ENCODE measurements at regions not wholly inside any gene's neighbourhood (a gene's known extent, or its start where the extent isn't known, plus 50 kb on each side); places are given as distances from the start of the nearest gene placed in this dataset.
A peak's percentile ranks its signal among the peaks of the same experiment; 100 is the strongest.

DNA sequence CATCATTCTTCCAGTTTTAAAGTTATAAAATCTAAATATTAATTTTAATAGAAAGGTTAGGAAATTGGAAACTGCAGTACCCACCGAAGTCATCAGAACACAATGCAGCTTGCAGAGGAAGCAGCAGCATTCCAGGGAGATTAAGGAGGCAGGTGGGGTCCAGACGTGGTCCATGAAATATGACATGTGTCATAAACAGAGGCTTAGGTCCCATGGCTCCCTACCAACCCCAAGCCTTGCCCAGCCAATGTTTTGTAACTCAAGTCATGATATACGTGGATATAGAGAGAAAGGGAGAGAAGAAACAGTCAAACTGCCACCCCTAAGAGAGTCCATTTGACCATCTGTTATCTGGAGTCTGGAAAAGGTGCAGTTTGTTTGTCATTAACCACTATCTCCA lies 670.0 kb downstream of the TOX3 start:
- H3K9me3 ChIP-seq (ENCODE audit: control insufficient read depth in 1 of 2, low read length in 2 of 2): no peaks in the 10 kb centered on the region
- no peak overlapping the region for H3K27ac ChIP-seq (ENCODE audit: low read depth, low read length)
- H3K27me3 Mint-ChIP-seq: no peaks in the 10 kb centered on the region
- H3K27ac Mint-ChIP-seq: no peak overlapping the region
- no peak overlapping the region for H3K4me3 ChIP-seq (ENCODE audit: low read length in 2 of 2)
- H3K4me3 Mint-ChIP-seq: no peak overlapping the region
- peaks cover 0 to 14% (median 5%) of the 10 kb centered on the region in 8 donors for H3K9me3 Mint-ChIP-seq
- H3K36me3 Mint-ChIP-seq: no peaks in the 10 kb centered on the region
- POLR2A ChIA-PET (ENCODE audit: partially characterized antibody): no interaction called here
- H3K27me3 ChIP-seq (ENCODE audit: insufficient read depth, low read length): no peaks in the 10 kb centered on the region
- H3K4me1 Mint-ChIP-seq: no peaks in the 10 kb centered on the region
- CTCF ChIA-PET (ENCODE audit: partially characterized antibody): no interaction called here
- no peaks in the 10 kb centered on the region for H3K36me3 ChIP-seq (ENCODE audit: insufficient read depth, low read length)
- DNase-seq: no peak
- intact Hi-C loops (cut with micrococcal nuclease): no loop called here
- H3K4me1 ChIP-seq (ENCODE audit: insufficient read depth, low read length): no peaks in the 10 kb centered on the region

DNA sequence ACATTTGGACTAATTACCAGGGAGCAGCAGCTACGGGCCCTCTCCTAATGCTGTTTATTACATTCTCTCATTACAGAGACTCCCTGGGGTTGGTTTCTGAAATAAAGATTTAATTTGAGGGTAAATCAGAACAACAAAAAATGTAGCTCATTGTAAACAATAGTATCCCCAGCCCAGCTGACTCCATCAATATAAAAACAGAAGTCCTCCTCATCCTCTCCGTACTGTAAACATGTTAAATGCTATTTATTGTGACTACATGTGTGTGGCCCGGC lies 670.4 kb downstream of the TOX3 start:
- H3K27ac Mint-ChIP-seq: no peak overlapping the region
- intact Hi-C loops (cut with micrococcal nuclease): no loop called here
- Histone ChIP-seq H3K9me3 (ENCODE audit: control insufficient read depth in 1 of 2, low read length in 2 of 2) (no peaks in the 10 kb centered on the region), H3K27ac (ENCODE audit: low read depth, low read length) (no peak overlapping the region), H3K4me3 (ENCODE audit: low read length in 2 of 2) (no peak overlapping the region), H3K36me3 (ENCODE audit: insufficient read depth, low read length) (no peaks in the 10 kb centered on the region), H3K27me3 (ENCODE audit: insufficient read depth, low read length) (no peaks in the 10 kb centered on the region), H3K4me1 (ENCODE audit: insufficient read depth, low read length) (no peaks in the 10 kb centered on the region)
- no peak for DNase-seq
- peaks cover 0 to 15% (median 5%) of the 10 kb centered on the region in 8 donors for H3K9me3 Mint-ChIP-seq
- H3K4me1 Mint-ChIP-seq: no peaks in the 10 kb centered on the region
- POLR2A ChIA-PET (ENCODE audit: partially characterized antibody): no interaction called here
- no peaks in the 10 kb centered on the region for H3K27me3 Mint-ChIP-seq
- H3K4me3 Mint-ChIP-seq: no peak overlapping the region
- CTCF ChIA-PET (ENCODE audit: partially characterized antibody): no interaction called here
- no peaks in the 10 kb centered on the region for H3K36me3 Mint-ChIP-seq

DNA sequence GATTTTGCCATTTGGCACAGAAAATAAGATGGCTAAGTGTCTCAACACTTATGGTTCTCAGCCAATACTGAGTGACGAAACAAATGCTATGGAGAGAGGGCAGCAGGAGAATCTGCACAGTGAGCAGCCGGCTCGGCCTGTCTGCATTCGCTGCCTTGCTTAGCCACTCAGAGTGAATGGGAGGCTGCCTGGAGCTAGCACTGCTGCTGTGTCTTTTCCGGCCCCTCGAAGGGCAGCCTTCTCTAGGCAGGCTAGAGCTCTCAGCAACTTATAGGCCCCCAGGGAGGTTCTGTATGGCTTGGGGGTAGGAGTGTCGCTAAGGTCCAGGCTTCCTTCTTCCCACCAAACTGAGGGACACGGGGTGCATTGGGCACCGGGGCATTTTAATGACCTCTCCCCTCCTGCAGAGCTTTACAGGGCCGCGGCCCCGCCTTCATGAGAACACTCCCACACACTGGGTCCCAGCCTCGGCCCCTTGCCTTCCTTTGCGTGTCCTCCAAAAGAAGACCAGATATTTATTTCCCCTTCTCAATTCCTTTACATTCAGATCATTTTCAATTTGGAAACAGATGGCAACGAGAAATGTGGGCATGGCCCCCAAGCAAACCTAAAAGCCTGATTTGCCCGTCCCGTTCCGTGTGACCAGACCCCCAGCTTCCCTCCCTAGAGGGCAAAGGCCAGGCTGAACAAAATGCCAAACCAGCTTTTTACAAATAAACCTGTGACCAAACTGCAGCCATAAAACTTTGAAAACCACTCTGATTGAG lies 670.9 kb downstream of the TOX3 start:
- H3K4me1 ChIP-seq (ENCODE audit: insufficient read depth, low read length): no peaks in the 10 kb centered on the region
- H3K9me3 ChIP-seq (ENCODE audit: control insufficient read depth in 1 of 2, low read length in 2 of 2): no peaks in the 10 kb centered on the region
- no peak overlapping the region for H3K4me3 Mint-ChIP-seq
- no peaks in the 10 kb centered on the region for H3K27me3 ChIP-seq (ENCODE audit: insufficient read depth, low read length)
- H3K27me3 Mint-ChIP-seq: no peaks in the 10 kb centered on the region
- H3K36me3 ChIP-seq (ENCODE audit: insufficient read depth, low read length): no peaks in the 10 kb centered on the region
- intact Hi-C loops (cut with micrococcal nuclease): no loop called here
- H3K27ac ChIP-seq (ENCODE audit: low read depth, low read length): no peak overlapping the region
- H3K27ac Mint-ChIP-seq: peak overlapping the region in 1 of 7 donors; percentile 3
- POLR2A ChIA-PET (ENCODE audit: partially characterized antibody): no interaction called here
- peaks cover 0 to 20% (median 5%) of the 10 kb centered on the region in 8 donors for H3K9me3 Mint-ChIP-seq
- no peaks in the 10 kb centered on the region for H3K4me1 Mint-ChIP-seq
- no peak overlapping the region for H3K4me3 ChIP-seq (ENCODE audit: low read length in 2 of 2)
- no peaks in the 10 kb centered on the region for H3K36me3 Mint-ChIP-seq
- CTCF ChIA-PET (ENCODE audit: partially characterized antibody): no interaction called here
- no peak for DNase-seq

GRCh38 chr16:51872524-51872923 lies 674.4 kb downstream of the TOX3 start:
- Histone ChIP-seq H3K27me3 (ENCODE audit: insufficient read depth, low read length) (no peaks in the 10 kb centered on the region), H3K27ac (ENCODE audit: low read depth, low read length) (no peak overlapping the region), H3K4me1 (ENCODE audit: insufficient read depth, low read length) (no peaks in the 10 kb centered on the region), H3K9me3 (ENCODE audit: control insufficient read depth in 1 of 2, low read length in 2 of 2) (no peaks in the 10 kb centered on the region), H3K4me3 (ENCODE audit: low read length in 2 of 2) (no peak overlapping the region), H3K36me3 (ENCODE audit: insufficient read depth, low read length) (no peaks in the 10 kb centered on the region)
- H3K4me3 Mint-ChIP-seq: no peak overlapping the region
- no peak overlapping the region for H3K27ac Mint-ChIP-seq
- H3K27me3 Mint-ChIP-seq: no peaks in the 10 kb centered on the region
- no peak for DNase-seq
- ChIA-PET POLR2A (ENCODE audit: partially characterized antibody) (no interaction called here), CTCF (ENCODE audit: partially characterized antibody) (interaction anchor here (1.4 kb wide), 1 partner anchor 8 kb away, joined by 3 read pairs; no protein-coding TSS in a partner anchor)
- no peaks in the 10 kb centered on the region for H3K4me1 Mint-ChIP-seq
- H3K9me3 Mint-ChIP-seq: peaks cover 0 to 24% (median 5%) of the 10 kb centered on the region in 8 donors
- H3K36me3 Mint-ChIP-seq: no peaks in the 10 kb centered on the region
- intact Hi-C loops (cut with micrococcal nuclease): no loop called here

DNA sequence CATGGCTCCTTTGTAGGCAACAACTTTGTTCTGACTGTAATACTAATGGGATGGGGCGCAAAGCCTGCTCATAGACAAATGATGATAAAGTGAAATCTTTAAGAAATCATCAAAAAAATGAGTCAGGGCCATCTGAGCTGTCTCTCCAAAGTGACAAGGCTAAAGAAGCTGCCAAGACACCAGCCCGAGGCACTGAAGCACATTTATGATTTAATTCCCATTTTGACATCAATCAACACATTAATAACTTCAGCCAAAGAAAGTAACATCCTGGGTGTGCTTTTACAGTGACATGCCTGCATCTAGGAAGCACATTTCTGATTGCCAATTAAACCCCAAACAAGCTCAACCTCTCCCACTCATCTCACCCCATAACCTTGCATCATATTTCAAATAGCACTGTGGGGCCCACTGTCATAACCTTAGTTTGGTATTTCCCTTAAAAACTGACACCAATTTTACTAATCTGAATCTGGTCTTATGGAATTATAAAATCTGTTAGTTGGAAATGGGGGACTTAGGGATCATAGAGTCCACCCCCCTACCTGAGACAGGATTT lies 676.6 kb downstream of the TOX3 start:
- ChIA-PET CTCF (ENCODE audit: partially characterized antibody) (no interaction called here), POLR2A (ENCODE audit: partially characterized antibody) (no interaction called here)
- H3K4me1 ChIP-seq (ENCODE audit: insufficient read depth, low read length): no peaks in the 10 kb centered on the region
- H3K4me1 Mint-ChIP-seq: no peaks in the 10 kb centered on the region
- no peaks in the 10 kb centered on the region for H3K27me3 ChIP-seq (ENCODE audit: insufficient read depth, low read length)
- no peaks in the 10 kb centered on the region for H3K27me3 Mint-ChIP-seq
- no peak overlapping the region for H3K4me3 Mint-ChIP-seq
- no peak overlapping the region for H3K27ac Mint-ChIP-seq
- no peak overlapping the region for H3K4me3 ChIP-seq (ENCODE audit: low read length in 2 of 2)
- H3K9me3 Mint-ChIP-seq: peaks cover 0 to 27% (median 4%) of the 10 kb centered on the region in 8 donors
- no peak overlapping the region for H3K27ac ChIP-seq (ENCODE audit: low read depth, low read length)
- intact Hi-C loops (cut with micrococcal nuclease): no loop called here
- DNase-seq: no peak
- no peaks in the 10 kb centered on the region for H3K9me3 ChIP-seq (ENCODE audit: control insufficient read depth in 1 of 2, low read length in 2 of 2)
- H3K36me3 Mint-ChIP-seq: no peaks in the 10 kb centered on the region
- H3K36me3 ChIP-seq (ENCODE audit: insufficient read depth, low read length): no peaks in the 10 kb centered on the region

- Histone ChIP-seq H3K36me3 (ENCODE audit: insufficient read depth, low read length) (no peaks in the 10 kb centered on the region), H3K4me3 (ENCODE audit: low read length in 2 of 2) (no peak overlapping the region), H3K27ac (ENCODE audit: low read depth, low read length) (no peak overlapping the region), H3K4me1 (ENCODE audit: insufficient read depth, low read length) (no peaks in the 10 kb centered on the region), H3K27me3 (ENCODE audit: insufficient read depth, low read length) (no peaks in the 10 kb centered on the region), H3K9me3 (ENCODE audit: control insufficient read depth in 1 of 2, low read length in 2 of 2) (no peaks in the 10 kb centered on the region)
- Mint-ChIP-seq H3K36me3 (no peaks in the 10 kb centered on the region), H3K27me3 (no peaks in the 10 kb centered on the region), H3K9me3 (peaks cover 0 to 30% (median 3%) of the 10 kb centered on the region in 8 donors), H3K27ac (no peak overlapping the region), H3K4me3 (no peak overlapping the region), H3K4me1 (no peaks in the 10 kb centered on the region)
- intact Hi-C loops (cut with micrococcal nuclease): no loop called here
- ChIA-PET POLR2A (ENCODE audit: partially characterized antibody) (no interaction called here), CTCF (ENCODE audit: partially characterized antibody) (no interaction called here)
- no peak for DNase-seq
These were observed 677.8 kb downstream of the TOX3 start for GRCh38 chr16:51869176-51869575.

DNA sequence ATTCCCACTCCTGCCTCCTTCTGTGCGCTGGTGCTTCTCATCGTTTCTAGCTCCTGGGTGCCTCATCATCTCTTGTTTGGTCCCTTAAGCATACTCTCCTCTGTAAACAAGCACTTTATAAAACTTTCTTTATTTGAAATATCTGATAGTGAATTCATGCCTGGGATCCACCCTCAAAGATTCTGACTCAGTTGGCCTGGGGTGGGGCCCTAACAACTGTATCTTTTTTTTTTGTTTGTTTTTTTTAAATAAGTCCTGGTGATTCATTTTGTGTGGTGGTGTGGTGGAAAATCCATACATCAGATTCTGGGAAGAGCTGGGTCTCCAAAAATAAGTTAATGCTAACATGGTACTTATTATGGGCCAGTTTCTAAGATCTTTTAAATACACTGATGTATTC lies 678.3 kb downstream of the TOX3 start:
- Mint-ChIP-seq H3K4me3 (no peak overlapping the region), H3K27me3 (no peaks in the 10 kb centered on the region), H3K4me1 (no peaks in the 10 kb centered on the region), H3K36me3 (no peaks in the 10 kb centered on the region), H3K27ac (no peak overlapping the region), H3K9me3 (peaks cover 0 to 28% (median 4%) of the 10 kb centered on the region in 8 donors)
- intact Hi-C loops (cut with micrococcal nuclease): no loop called here
- Histone ChIP-seq H3K27ac (ENCODE audit: low read depth, low read length) (no peak overlapping the region), H3K4me3 (ENCODE audit: low read length in 2 of 2) (no peak overlapping the region), H3K4me1 (ENCODE audit: insufficient read depth, low read length) (no peaks in the 10 kb centered on the region), H3K27me3 (ENCODE audit: insufficient read depth, low read length) (no peaks in the 10 kb centered on the region), H3K9me3 (ENCODE audit: control insufficient read depth in 1 of 2, low read length in 2 of 2) (no peaks in the 10 kb centered on the region), H3K36me3 (ENCODE audit: insufficient read depth, low read length) (no peaks in the 10 kb centered on the region)
- DNase-seq: no peak
- POLR2A ChIA-PET (ENCODE audit: partially characterized antibody): no interaction called here
- CTCF ChIA-PET (ENCODE audit: partially characterized antibody): no interaction called here

Data from CD4-positive, alpha-beta memory T cell (primary cell).